Mucosa of descending colon (tissue), 3 donors: ENCODE measurements at regions not wholly inside any gene's neighbourhood (a gene's known extent, or its start where the extent isn't known, plus 50 kb on each side); places are given as distances from the start of the nearest gene placed in this dataset.

ENCODE experiments used
- ATAC-seq: fragments of 200-7000 bp; cut with Tn5 transposase; one replicate; pipeline ENCODE4 v1.9.1; 2020; ENCODE audit warnings: mild to moderate bottlenecking, moderate library complexity
- DNase-seq, 3 donors: peaks; one replicate each; pipeline ENCODE4 v3.0.0-alpha.2; 2020
- H3K36me3 ChIP-seq: fragments of 200-600 bp; one replicate; pipeline ENCODE4 v1.8.0; 2021; ENCODE audit warnings: low read depth, mild to moderate bottlenecking
- H3K4me1 ChIP-seq: fragments of 200-600 bp; one replicate; pipeline ENCODE4 v1.8.0; 2021; ENCODE audit warnings: low read depth, mild to moderate bottlenecking
- H3K4me3 ChIP-seq: fragments of 200-600 bp; one replicate; pipeline ENCODE4 v1.8.0; 2021; ENCODE audit warnings: mild to moderate bottlenecking
- H3K9me3 ChIP-seq: fragments of 200-600 bp; one replicate; pipeline ENCODE4 v1.8.0; 2021; ENCODE audit warnings: mild to moderate bottlenecking
- intact Hi-C, 2 donors: fragments of 100-400 bp; cut with DNase I in 1 of 2; cut with micrococcal nuclease in 1 of 2; formaldehyde crosslinking; loops; one replicate each; pipeline versions ENCODE4 v1.11.0 to v1.11.1; 2022; cut with DNase I, micrococcal nuclease
- TF ChIP-seq, protein P1 (sequence below): fragments of 200-600 bp; IDR thresholded peaks from one replicate; pipeline ENCODE4 v1.8.0; 2022; ENCODE audit warnings: antibody characterized with exemption, mild to moderate bottlenecking
- donor health status: DM: no; HTN: no; CAD: no; lungs with moderate emphysema.
- donor health status: DM: no; HTN: no; CAD: no.
- donor health status: DM: no; HTN: yes; CAD: no.

DNA sequence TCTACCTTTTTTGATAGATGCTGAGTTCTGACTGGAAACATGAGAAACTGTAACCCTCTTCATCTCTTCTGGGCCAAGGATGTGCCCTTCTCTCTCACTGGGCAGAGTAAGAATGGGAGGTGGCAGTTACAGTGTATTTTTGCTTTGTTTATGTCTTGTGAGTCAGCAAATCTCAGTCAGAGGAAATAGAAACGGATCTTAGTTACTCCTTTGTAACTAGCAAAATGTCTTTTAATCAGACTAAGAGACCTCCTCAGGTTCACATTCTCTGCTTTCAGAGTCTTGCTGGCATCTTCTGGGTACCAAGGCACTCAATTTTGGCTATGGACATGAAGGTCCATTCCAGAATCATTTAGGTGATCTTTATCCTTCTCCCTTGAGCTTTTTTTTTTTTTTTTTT is 70.9 kb downstream of the HHEX start:
- intact Hi-C loops: no loop called here
- no peaks in the 10 kb centered on the region for H3K36me3 ChIP-seq
- ATAC-seq (no peak), DNase-seq (no peak)
- no peaks in the 10 kb centered on the region for H3K9me3 ChIP-seq
- H3K4me3 ChIP-seq: no peak overlapping the region
- H3K4me1 ChIP-seq: peaks cover 19% of the 10 kb centered on the region
- TF ChIP-seq, protein P1, sequence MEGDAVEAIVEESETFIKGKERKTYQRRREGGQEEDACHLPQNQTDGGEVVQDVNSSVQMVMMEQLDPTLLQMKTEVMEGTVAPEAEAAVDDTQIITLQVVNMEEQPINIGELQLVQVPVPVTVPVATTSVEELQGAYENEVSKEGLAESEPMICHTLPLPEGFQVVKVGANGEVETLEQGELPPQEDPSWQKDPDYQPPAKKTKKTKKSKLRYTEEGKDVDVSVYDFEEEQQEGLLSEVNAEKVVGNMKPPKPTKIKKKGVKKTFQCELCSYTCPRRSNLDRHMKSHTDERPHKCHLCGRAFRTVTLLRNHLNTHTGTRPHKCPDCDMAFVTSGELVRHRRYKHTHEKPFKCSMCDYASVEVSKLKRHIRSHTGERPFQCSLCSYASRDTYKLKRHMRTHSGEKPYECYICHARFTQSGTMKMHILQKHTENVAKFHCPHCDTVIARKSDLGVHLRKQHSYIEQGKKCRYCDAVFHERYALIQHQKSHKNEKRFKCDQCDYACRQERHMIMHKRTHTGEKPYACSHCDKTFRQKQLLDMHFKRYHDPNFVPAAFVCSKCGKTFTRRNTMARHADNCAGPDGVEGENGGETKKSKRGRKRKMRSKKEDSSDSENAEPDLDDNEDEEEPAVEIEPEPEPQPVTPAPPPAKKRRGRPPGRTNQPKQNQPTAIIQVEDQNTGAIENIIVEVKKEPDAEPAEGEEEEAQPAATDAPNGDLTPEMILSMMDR: no peak

DNA sequence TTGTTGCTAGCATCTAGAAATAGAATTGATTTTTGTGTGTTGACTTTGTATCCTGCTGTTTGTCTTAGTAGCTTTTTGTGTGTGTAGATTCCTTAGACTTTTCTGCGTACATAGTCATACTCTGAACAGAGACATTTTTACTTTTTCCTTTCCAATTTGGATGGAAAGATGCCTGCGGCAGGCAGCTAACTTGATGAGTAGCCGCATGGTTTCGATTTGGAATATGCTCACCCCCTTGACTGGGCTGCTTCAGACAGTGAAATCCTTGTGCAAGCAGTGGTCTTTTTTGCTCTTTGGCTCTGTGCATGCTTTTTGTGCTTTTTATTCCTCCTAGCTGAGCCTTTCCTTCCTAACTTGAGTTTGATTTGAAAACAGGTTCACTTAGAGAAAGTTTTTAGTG is 71.8 kb downstream of the HHEX start:
- ATAC-seq: no peak
- H3K9me3 ChIP-seq: no peaks in the 10 kb centered on the region
- TF ChIP-seq, protein P1: no peak
- H3K4me3 ChIP-seq: no peak overlapping the region
- DNase-seq: no peak
- no peaks in the 10 kb centered on the region for H3K36me3 ChIP-seq
- intact Hi-C loops: no loop called here
- H3K4me1 ChIP-seq: peaks cover 19% of the 10 kb centered on the region

DNA sequence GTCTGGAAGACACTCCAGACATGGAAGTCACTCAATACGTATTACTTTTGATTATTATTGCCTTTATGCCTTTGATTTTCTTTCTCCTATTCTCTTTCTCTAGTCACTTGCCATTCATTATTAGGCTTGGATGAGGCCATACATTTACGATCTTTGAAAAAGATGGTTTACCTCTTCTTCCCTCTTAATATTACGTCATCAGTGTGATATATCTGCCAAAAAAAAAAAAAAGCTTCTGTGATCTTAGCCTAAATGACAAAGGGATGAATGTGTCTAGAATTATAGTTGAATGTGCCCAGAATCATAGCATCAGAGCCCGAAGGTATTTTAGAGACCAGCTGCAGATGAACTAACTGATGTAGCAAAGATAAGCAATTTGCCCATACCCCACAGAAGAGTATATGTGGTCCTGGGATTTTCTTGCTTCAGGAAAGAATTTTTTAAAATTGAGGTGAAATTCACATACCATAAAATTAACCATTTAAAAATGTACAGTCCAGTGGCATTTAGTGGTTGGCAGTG is 73.9 kb downstream of the HHEX start:
- Histone ChIP-seq H3K4me3 (no peak overlapping the region), H3K36me3 (no peaks in the 10 kb centered on the region), H3K9me3 (no peaks in the 10 kb centered on the region), H3K4me1 (no peaks in the 10 kb centered on the region)
- intact Hi-C loops: no loop called here
- ATAC-seq (no peak), DNase-seq (no peak)
- TF ChIP-seq, protein P1: no peak

DNA sequence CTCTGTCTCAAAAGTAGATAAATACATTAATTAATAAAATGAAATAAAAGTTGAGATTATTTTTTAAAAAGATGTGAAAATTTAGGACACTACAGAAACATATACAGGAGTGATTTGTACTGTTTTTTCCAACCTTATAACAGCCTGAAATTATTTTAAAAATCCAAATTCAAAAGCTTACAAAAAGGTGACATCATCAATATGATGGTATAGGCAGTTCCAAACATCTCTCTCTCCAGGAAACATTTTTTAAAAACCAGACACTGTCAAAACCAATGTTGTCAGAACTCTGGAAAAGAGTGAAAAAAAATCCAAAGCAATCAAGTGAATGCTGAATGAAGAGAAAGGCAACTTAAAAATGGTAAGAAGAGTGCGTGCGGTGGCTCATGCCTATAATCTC is 76.7 kb downstream of the HHEX start:
- intact Hi-C loops: no loop called here

DNA sequence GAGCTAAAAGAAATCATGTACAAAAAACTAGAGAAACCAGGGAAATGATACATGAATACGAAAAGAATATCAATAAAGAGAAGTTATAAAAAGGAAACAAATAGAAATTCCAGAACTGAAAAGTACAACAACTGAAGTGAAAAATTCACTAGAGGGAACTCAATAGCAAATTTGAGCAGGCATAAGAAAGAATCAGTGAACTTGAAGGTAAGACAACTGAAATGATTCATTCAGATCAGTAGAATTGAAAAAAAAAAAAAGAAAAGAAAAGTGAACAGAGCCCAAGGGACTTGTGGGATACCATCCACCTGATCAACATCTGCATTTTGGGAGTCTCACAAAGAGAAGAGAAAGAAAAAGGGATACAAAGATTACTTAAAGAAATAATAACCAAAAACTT is 78.3 kb downstream of the HHEX start:
- no peak overlapping the region for H3K4me3 ChIP-seq
- TF ChIP-seq, protein P1: no peak
- ATAC-seq: no peak
- H3K9me3 ChIP-seq: no peaks in the 10 kb centered on the region
- H3K4me1 ChIP-seq: no peaks in the 10 kb centered on the region
- no peak for DNase-seq
- H3K36me3 ChIP-seq: no peaks in the 10 kb centered on the region
- intact Hi-C loops: no loop called here

More for the DNA sequence above, 76.7 kb downstream of the HHEX start:
- DNase-seq (no peak), ATAC-seq (no peak)
- Histone ChIP-seq H3K36me3 (no peaks in the 10 kb centered on the region), H3K4me1 (no peaks in the 10 kb centered on the region), H3K9me3 (no peaks in the 10 kb centered on the region), H3K4me3 (no peak overlapping the region)
- TF ChIP-seq, protein P1: no peak

DNA sequence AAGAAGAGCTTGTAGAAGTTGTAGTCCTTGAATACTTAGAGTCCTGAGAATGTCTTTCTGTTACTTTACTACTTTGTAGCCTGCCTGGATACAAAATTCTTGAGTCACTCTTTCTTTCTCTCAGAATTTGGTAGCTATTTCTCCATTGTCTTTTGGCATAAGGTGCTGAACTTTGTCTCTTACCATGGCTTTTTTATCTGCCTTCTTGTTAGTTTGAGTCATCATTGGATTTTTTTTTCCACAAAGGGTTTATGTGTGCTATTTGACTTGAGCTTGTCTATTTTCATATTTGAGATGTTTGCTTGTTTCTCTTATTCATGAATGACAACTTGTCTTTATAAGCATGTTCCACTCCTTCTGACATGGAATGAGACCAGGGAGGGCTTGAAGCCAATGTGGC is 74.5 kb upstream of the EXOC6 start:
- DNase-seq (no peak), ATAC-seq (no peak)
- Histone ChIP-seq H3K4me3 (no peak overlapping the region), H3K36me3 (no peaks in the 10 kb centered on the region), H3K4me1 (no peaks in the 10 kb centered on the region), H3K9me3 (no peaks in the 10 kb centered on the region)
- TF ChIP-seq, protein P1: no peak
- intact Hi-C loops: no loop called here
